ENCODE measurements at regions not wholly inside any gene's neighbourhood (a gene's known extent, or its start where the extent isn't known, plus 50 kb on each side); places are given as distances from the start of the nearest gene placed in this dataset.
"Not testable (repeated sequence)": the region's sequence is repeated elsewhere in the genome, so short reads cannot be mapped to it uniquely, and the experiment has no call there.

- no peak for DNase-seq (ENCODE audit: low spot score)
These were observed 212.5 kb downstream of the TANC2 start for GRCh38 chr17:63178530-63178929.

DNA sequence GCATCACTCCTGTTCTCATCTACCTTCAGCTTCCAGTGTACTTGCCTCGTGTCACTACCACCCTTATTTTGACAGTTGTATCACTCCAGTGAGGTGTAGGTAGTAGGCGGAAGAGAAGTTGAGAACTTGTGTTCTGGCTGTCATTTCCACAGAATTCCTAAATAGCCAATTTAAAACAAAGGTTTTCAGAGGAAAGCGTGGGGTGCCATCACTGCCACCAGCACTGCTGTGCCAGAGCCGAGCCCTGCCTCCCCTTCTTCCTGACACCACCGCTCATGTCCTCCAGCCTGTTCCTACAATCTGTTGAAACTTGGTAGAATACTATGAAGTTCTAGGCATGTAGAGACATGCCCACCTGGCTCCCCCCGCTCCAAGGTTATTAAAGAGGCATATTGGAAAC, 215.8 kb downstream of the TANC2 start:
- no peak for DNase-seq (ENCODE audit: low spot score)

GRCh38 chr17:63185420-63185819, 219.4 kb downstream of the TANC2 start:
- no peak for DNase-seq (ENCODE audit: low spot score)

GRCh38 chr17:63189082-63189481, 223.0 kb downstream of the TANC2 start:
- DNase-seq (ENCODE audit: low spot score), result no peak

DNA sequence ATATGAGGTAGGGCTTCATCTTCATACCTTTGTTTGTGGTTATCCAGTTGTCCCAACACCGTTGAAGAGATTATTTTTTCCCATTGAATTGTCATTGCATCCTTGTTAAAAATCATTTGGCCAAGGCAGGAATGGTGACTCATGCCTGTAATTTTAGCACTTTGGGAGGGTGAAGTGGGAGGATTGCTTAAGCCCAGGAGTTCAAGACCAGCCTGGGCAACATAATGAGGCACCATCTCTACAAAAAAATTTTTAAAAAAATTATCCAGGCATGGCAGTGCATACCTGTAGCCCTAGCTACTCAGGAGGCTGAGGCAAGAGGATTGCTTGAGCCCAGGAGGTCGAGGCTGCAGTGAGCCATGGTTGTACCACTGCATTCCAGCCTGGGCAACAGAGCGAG, 223.9 kb downstream of the TANC2 start:
- no peak for DNase-seq (ENCODE audit: low spot score)

DNA sequence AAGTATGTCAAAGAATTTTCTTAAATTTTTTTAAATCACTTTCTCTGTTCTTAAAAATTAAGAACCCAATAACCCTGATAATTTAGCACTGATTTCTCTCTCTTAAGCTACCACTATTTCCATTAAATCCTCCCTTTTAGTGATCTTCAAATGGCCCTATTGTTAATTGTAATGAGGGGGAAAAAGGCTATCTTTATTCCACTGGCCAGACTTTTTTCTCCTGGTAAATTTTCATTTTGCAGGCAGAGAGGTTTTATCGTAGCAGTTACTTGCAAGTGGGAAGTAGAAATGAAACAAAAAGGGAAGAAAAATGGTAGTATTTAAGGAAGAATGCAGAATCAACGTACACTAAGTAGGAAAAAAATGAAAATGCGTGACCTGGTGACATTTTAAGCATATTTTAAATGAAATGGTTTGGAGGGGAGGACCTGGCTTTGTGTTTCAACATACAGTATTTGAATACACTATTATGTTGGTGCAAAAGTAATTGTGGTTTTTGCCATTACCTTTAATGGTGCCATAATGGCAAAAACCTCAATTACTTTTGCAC, 224.9 kb downstream of the TANC2 start:
- DNase-seq (ENCODE audit: low spot score), result no peak

DNA sequence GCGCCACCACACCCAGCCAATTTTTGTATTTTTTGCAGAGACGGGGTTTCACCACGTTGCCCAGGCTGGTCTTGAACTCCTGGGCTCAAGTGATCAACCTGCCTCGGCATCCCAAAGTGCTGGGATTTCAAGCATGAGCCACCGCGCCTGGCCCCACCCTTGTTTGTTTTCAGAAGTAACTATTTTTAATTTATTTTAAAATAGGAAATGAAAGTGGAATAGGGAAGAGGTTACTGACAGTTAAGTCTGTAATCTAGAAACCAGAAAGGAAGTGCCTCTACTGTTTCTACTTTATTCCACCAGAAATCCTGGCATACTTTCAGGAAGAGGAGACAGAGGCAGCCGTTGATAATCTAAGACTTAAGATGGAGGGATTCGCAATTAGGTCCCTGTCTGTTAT, 225.6 kb downstream of the TANC2 start:
- DNase-seq (ENCODE audit: low spot score), result no peak

DNA sequence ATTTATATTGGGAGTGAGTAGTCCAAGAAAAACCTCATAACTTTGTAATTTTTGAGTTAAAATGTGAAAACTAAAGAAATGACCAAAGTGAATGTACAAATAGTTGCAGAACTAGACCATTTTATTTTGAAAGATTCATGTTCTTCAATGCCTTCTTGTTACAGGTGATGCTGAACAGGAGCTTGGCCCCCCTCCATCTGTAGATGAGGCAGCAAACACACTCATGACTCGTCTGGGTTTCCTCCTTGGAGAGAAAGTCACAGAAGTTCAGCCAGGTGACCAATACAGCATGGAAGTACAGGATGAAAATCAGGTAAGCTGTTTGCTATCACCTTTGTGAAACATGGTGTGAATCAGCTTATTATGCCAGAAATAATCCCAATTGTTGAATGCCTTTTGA, 227.8 kb downstream of the TANC2 start:
- DNase-seq (ENCODE audit: low spot score), result no peak

GRCh38 chr17:63196772-63197335, 230.8 kb downstream of the TANC2 start:
- DNase-seq (ENCODE audit: low spot score), result no peak

- DNase-seq (ENCODE audit: low spot score), result no peak
These were observed 237.6 kb downstream of the TANC2 start for GRCh38 chr17:63203652-63204051.

GRCh38 chr17:63221939-63222338, 224.2 kb downstream of the CYB561 start:
- no peak for DNase-seq (ENCODE audit: low spot score)

- DNase-seq (ENCODE audit: low spot score), result no peak
These were observed 223.5 kb downstream of the CYB561 start for GRCh38 chr17:63222655-63223054.

DNA sequence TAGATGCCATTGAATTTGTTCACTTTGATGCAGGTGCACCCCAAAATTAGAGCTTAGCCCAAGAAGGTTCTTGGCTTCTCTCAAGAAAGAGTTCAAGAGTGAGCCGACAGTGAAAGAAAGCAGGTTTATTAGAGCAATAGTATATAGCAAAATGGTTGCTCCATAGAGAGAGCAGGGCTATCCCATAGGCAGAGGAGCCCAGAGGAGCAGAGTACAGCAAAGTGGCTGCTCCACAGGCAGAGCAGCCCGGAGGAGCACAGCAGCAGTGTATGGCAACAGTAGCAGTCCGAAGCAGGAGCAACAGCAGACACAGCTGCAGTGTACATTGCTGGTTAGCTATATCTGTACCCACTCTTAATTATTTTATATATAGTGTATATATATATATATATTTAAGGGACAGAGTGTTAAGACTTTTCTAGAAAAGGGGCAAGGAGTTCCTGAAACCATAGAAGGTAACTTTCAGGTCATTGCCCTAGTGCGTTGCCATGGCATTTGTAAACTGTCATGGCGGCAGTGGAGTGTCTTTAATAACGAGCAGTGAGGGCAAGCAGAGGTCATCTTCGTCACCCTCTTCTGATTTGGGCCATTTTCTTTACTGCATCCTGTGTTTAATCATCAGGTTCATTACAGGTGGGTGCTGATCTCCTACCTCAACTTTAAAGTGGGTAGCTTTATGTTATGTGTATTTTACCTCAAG, 222.7 kb downstream of the CYB561 start:
- no peak for DNase-seq (ENCODE audit: low spot score)

- no peak for DNase-seq (ENCODE audit: low spot score)
These were observed 221.5 kb downstream of the CYB561 start for GRCh38 chr17:63224644-63225043.

- not testable (repeated sequence) for DNase-seq (ENCODE audit: low spot score)
These were observed 219.4 kb downstream of the CYB561 start for GRCh38 chr17:63226720-63227119.

DNA sequence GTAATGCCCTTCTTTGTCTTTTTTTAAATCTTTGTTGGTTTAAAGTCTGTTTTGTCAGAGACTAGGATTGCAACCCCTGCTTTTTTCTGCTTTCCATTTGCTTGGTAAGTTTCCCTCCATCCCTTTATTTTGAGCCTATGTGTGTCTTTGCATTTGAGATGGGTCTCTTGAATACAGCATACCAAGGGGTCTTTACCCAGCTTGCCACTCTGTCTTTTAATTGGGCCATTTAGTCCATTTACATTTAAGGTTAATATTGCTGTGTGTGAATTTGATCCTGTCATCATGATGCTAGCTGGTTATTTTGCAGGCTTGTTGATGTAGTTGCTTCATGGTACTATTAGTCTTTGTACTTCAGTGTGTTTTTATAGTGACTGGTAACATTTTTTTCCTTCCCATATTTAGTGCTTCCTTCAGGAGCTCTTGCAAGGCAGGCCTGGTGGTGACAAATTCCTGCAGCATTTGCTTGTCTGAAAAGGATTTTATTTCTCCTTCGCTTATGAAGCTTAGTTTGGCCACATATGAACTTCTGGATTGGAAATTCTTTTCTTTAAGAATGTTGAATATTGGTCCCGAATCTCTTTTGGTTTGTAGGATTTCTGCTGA, 215.0 kb downstream of the CYB561 start:
- DNase-seq (ENCODE audit: low spot score), result not testable (repeated sequence)

DNA sequence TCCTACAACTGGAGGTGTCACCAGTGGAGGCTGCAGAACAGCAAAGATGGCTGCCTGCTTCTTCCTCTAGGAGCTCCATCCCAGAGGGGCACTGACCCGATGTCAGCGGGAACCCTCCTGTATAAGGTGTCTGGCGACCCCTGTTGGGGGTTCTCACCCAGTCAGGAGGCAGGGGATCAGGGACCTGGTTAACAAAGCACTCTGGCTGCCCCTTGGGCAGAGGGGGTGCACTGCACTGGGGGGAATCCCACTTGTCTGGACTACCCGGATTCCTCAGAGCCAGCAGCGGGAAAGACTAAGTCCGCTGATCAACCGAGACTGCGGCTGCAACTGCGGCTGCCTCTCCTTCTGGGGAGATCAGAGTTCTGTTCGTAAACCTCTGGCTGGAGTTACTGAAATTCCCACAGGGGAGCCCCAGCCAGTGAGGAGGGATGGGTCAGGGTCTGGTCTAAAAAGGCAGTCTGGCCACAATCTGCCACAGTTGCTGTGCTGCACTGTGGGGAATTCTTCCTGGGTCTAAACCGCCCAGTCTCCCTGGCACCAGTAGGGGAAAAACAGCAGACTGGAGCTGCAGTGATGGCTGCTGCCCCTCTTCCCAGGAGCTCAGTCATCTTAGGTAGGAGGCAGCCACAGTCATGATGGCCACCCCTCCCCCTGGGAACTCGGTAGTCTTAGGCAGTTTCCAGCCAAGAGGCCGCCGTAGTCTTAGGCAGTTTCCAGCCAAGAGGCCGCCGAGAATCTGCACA, 213.4 kb downstream of the CYB561 start:
- DNase-seq (ENCODE audit: low spot score), result no peak

- DNase-seq (ENCODE audit: low spot score), result no peak
These were observed 206.0 kb downstream of the CYB561 start for GRCh38 chr17:63240106-63240505.

DNA sequence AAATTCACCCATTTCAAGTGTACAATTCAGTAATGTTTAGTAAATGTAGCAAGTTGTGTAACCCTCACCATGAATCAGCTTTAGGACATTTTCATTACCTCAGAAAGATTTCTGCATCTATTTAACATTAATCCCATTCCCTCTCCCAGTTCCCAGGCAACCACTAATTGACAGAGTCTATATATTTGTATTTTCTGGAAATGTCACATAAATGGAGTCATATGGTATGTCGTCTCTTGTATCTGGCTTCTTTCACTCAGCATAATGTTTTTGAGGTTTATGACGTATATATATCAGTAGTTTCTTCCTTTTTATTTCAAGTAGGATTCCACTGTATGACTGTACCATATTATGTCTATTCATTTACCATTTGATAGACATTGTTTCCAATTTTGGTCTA, 199.8 kb downstream of the CYB561 start:
- DNase-seq (ENCODE audit: low spot score), result no peak

- no peak for DNase-seq (ENCODE audit: low spot score)
These were observed 198.4 kb downstream of the CYB561 start for GRCh38 chr17:63247706-63248105.

- no peak for DNase-seq (ENCODE audit: low spot score)
These were observed 196.7 kb downstream of the CYB561 start for GRCh38 chr17:63249256-63250004.

GRCh38 chr17:63250830-63251229, 195.3 kb downstream of the CYB561 start:
- no peak for DNase-seq (ENCODE audit: low spot score)

All from HuH-7.5 (cell line).